Tibial nerve (tissue), 3 donors: ENCODE measurements at regions not wholly inside any gene's neighbourhood (a gene's known extent, or its start where the extent isn't known, plus 50 kb on each side); places are given as distances from the start of the nearest gene placed in this dataset.

Source experiments
- CTCF ChIP-seq, 5 experiments: fragments of 200-600 bp in 3 of 5; fragments of 450-650 bp in 2 of 5; sonication (generic) in 3 of 5; IDR thresholded peaks; one replicate each; pipeline ENCODE4 v1.5.1; 2016 to 2019; ENCODE audit warnings: antibody characterized with exemption in 5 of 5, mild to moderate bottlenecking in 3 of 5, moderate library complexity in 2 of 5
- POLR2A ChIP-seq, 2 donors: fragments of 450-650 bp; IDR thresholded peaks; one replicate each; pipeline ENCODE4 v1.6.1; 2017; ENCODE audit warnings: antibody characterized with exemption in 2 of 2, mild to moderate bottlenecking in 2 of 2, moderate library complexity in 2 of 2

GRCh38 chr17:63082273-63082861 lies 116.3 kb downstream of the TANC2 start:
- TF ChIP-seq CTCF (IDR thresholded peaks at IDR 0.05): peak in 4 of 5 experiments; percentile 13 to 29 (median 18)
- no peak for TF ChIP-seq POLR2A (IDR thresholded peaks at IDR 0.05)
